Mesendoderm (in vitro differentiated cells): ENCODE measurements at regions not wholly inside any gene's neighbourhood (a gene's known extent, or its start where the extent isn't known, plus 50 kb on each side); places are given as distances from the start of the nearest gene placed in this dataset.

Source experiments
- DNase-seq: peaks from one replicate; pipeline ENCODE4 v3.0.0; 2013
- H2AK5ac ChIP-seq: 2 replicates; pipeline ENCODE4 v1.6.1; 2013; ENCODE audit warnings: low read length, inconsistent platforms
- H2BK120ac ChIP-seq: 2 replicates; pipeline ENCODE4 v1.6.1; 2013; ENCODE audit warnings: low read depth, mild to moderate bottlenecking, low read length, moderate library complexity, mixed read lengths
- H2BK15ac ChIP-seq: replicated peaks from 2 replicates; pipeline ENCODE4 v1.6.1; 2013; ENCODE audit warnings: low read depth, mild to moderate bottlenecking, moderate library complexity
- H2BK5ac ChIP-seq: 2 replicates; pipeline ENCODE4 v1.6.1; 2013; ENCODE audit warnings: low read length, inconsistent platforms
- H3K18ac ChIP-seq: 2 replicates; pipeline ENCODE4 v1.6.1; 2013; ENCODE audit warnings: mild to moderate bottlenecking, low read length, mixed read lengths
- H3K23ac ChIP-seq: one replicate; pipeline ENCODE4 v1.6.1; 2013; ENCODE audit warnings: low read length
- H3K27ac ChIP-seq: 2 replicates; pipeline ENCODE4 v1.5.1; 2013; ENCODE audit warnings: low read depth, mild to moderate bottlenecking, inconsistent platforms, low read length, moderate library complexity
- H3K27me3 ChIP-seq: 2 replicates; pipeline ENCODE4 v1.6.1; 2013; ENCODE audit warnings: low read length, control low read depth, mild to moderate bottlenecking, inconsistent platforms; ENCODE audit not compliant: insufficient read depth, poor library complexity
- H3K36me3 ChIP-seq: 2 replicates; pipeline ENCODE4 v1.6.1; 2013; ENCODE audit warnings: low read length, inconsistent platforms; ENCODE audit not compliant: control insufficient read depth, insufficient read depth
- H3K4ac ChIP-seq: one replicate; pipeline ENCODE4 v1.6.1; 2013; ENCODE audit warnings: low read depth, mild to moderate bottlenecking, low read length, moderate library complexity
- H3K4me1 ChIP-seq: 2 replicates; pipeline ENCODE4 v1.6.1; 2013; ENCODE audit warnings: low read depth, low read length, inconsistent platforms; ENCODE audit not compliant: control insufficient read depth
- H3K4me2 ChIP-seq: 2 replicates; pipeline ENCODE4 v1.6.1; 2013; ENCODE audit warnings: low read length
- H3K4me3 ChIP-seq: 2 replicates; pipeline ENCODE4 v1.5.1; 2013; ENCODE audit warnings: mild to moderate bottlenecking, low read length
- H3K56ac ChIP-seq: one replicate; pipeline ENCODE4 v1.6.1; 2013; ENCODE audit warnings: low read length
- H3K79me1 ChIP-seq: 2 replicates; pipeline ENCODE4 v1.6.1; 2013; ENCODE audit warnings: low read length, inconsistent platforms
- H3K79me2 ChIP-seq: 2 replicates; pipeline ENCODE4 v1.6.1; 2013; ENCODE audit warnings: mild to moderate bottlenecking, low read length; ENCODE audit not compliant: control insufficient read depth, insufficient read depth
- H3K9ac ChIP-seq: 2 replicates; pipeline ENCODE4 v1.6.1; 2013; ENCODE audit warnings: low read length, inconsistent platforms
- H4K5ac ChIP-seq: one replicate; pipeline ENCODE4 v1.6.1; 2013; ENCODE audit warnings: low read length
- H4K8ac ChIP-seq: one replicate; pipeline ENCODE4 v1.6.1; 2013; ENCODE audit warnings: low read depth, mild to moderate bottlenecking, control low read depth, low read length, moderate library complexity
- WGBS: extraction: QIAGEN DNeasy Blood & Tissue Kit; methylation state at CpG from one replicate; pipeline ENCODE4 v1.1.7; 2013; ENCODE audit warnings: low lambda C conversion rate, missing lambda C conversion rate; ENCODE audit not compliant: insufficient coverage; ENCODE audit errors: extremely low coverage; 5-methylcytosine and 5-hydroxymethylcytosine counted together

DNA sequence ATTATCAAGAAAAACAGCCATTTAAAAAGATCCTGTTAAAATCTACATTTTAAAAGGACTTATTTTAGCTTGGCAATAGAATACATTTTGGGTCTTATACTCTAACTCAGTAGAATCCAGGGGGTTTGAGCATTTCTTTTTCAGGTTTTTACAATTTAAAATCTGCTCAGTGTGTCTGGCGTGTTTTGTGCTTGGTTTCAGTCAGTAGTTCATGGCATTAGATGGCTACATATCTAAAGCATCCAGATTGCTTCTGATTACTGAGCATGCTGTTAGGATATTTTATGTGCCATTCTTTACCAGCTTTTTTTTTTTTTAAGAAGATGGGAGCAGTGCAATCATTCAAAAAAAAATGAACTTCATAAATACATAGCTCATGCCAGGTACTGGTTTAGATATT, 566.1 kb upstream of the LARGE1 start:
- no peaks in the 10 kb centered on the region for H3K79me2 ChIP-seq
- H3K9ac ChIP-seq, result no peak overlapping the region
- no peak overlapping the region for H2AK5ac ChIP-seq
- H3K18ac ChIP-seq, result no peak overlapping the region
- H3K23ac ChIP-seq, result no peak overlapping the region
- no peaks in the 10 kb centered on the region for H3K79me1 ChIP-seq
- H3K56ac ChIP-seq, result no peak overlapping the region
- no peaks in the 10 kb centered on the region for H3K27me3 ChIP-seq
- no peaks in the 10 kb centered on the region for H3K36me3 ChIP-seq
- no peaks in the 10 kb centered on the region for H3K4me1 ChIP-seq
- no peak overlapping the region for H3K4ac ChIP-seq
- no peak overlapping the region for H4K8ac ChIP-seq
- H4K5ac ChIP-seq, result no peak overlapping the region
- H3K27ac ChIP-seq, result no peak overlapping the region
- H2BK120ac ChIP-seq, result no peak overlapping the region
- no CpG with 5 or more reads among the region's 1 CpG for WGBS
- H3K4me3 ChIP-seq, result no peak overlapping the region
- no peak overlapping the region for H3K4me2 ChIP-seq
- no peak overlapping the region for H2BK5ac ChIP-seq
- DNase-seq, result no peak
- no peak overlapping the region for H2BK15ac ChIP-seq

DNA sequence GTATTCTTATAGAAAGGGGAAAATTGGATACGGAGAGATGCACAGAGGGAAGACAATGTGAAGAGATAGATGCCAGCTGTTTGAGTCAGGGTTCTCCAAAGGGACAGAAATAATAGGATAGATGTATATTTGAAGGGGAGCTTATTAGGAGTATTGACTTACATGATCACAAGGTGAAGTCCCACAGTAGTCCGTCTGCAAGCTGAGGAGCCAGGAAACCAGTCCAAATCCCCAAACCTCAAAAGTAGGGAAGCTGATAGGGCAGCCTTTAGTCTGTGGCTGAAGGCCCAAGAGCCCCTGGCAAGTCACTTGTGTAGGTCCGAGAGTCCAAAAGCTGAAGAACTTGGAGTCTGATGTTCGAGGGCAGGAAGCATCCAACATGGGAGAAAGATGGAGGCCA, 569.6 kb upstream of the LARGE1 start:
- no peak overlapping the region for H3K4me2 ChIP-seq
- no peak overlapping the region for H3K23ac ChIP-seq
- no peak overlapping the region for H2BK120ac ChIP-seq
- no peaks in the 10 kb centered on the region for H3K79me2 ChIP-seq
- no peak overlapping the region for H3K9ac ChIP-seq
- no peak overlapping the region for H4K5ac ChIP-seq
- H3K56ac ChIP-seq, result no peak overlapping the region
- no peak overlapping the region for H3K18ac ChIP-seq
- no CpG with 5 or more reads among the region's 4 CpGs for WGBS
- no peak overlapping the region for H2BK5ac ChIP-seq
- H4K8ac ChIP-seq, result no peak overlapping the region
- no peak overlapping the region for H3K4me3 ChIP-seq
- no peaks in the 10 kb centered on the region for H3K27me3 ChIP-seq
- no peak overlapping the region for H3K27ac ChIP-seq
- H3K4ac ChIP-seq, result no peak overlapping the region
- H2AK5ac ChIP-seq, result no peak overlapping the region
- no peaks in the 10 kb centered on the region for H3K36me3 ChIP-seq
- no peaks in the 10 kb centered on the region for H3K79me1 ChIP-seq
- no peak overlapping the region for H2BK15ac ChIP-seq
- no peak for DNase-seq
- no peaks in the 10 kb centered on the region for H3K4me1 ChIP-seq

DNA sequence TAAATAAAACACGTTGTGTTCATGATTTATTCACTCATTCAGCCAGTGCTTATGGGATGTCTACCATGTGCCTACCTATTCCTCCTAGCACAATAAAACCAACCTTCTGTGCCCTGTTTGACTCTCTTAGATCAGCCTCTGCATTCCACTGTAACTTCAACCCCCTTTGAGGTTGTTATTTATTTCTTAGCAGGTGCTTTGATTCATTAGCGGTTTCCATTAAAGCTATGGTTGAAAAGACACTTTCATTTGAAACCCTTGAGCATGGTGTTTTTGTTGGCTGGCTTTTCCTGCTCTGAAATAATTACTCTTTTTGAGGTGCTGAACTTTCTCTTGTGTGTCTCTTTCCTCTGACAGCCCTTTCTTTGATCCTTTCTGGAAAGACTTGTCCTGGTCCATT, 570.6 kb upstream of the LARGE1 start:
- DNase-seq, result no peak
- H3K4me1 ChIP-seq, result no peaks in the 10 kb centered on the region
- H3K4ac ChIP-seq, result no peak overlapping the region
- H4K5ac ChIP-seq, result no peak overlapping the region
- H3K9ac ChIP-seq, result no peak overlapping the region
- no peaks in the 10 kb centered on the region for H3K36me3 ChIP-seq
- no CpG with 5 or more reads among the region's 2 CpGs for WGBS
- H3K18ac ChIP-seq, result no peak overlapping the region
- H3K27me3 ChIP-seq, result no peaks in the 10 kb centered on the region
- no peak overlapping the region for H2BK120ac ChIP-seq
- H3K27ac ChIP-seq, result no peak overlapping the region
- H3K4me2 ChIP-seq, result no peak overlapping the region
- no peak overlapping the region for H4K8ac ChIP-seq
- H3K4me3 ChIP-seq, result no peak overlapping the region
- H3K56ac ChIP-seq, result no peak overlapping the region
- H3K23ac ChIP-seq, result no peak overlapping the region
- H3K79me1 ChIP-seq, result no peaks in the 10 kb centered on the region
- H2AK5ac ChIP-seq, result no peak overlapping the region
- H3K79me2 ChIP-seq, result no peaks in the 10 kb centered on the region
- H2BK5ac ChIP-seq, result no peak overlapping the region
- no peak overlapping the region for H2BK15ac ChIP-seq

DNA sequence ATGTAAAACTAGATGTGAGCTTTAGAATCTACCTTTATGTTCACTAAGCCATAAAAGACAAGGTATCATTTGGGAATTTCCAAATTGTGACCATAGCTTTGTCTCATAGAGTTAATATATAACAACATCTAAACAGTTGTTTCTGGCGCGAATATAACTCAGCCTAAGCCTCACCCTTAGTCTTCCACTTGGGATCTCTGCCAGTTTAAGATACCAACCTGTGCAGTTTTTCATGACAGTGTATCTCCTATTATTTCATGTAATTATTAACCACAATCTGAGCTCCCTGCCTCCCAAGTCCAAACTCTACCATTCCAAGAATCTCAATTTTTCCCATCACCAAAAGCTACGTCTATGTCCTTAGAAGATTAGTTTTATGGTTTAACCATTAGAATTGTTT, 572.5 kb upstream of the ISX start:
- no peak overlapping the region for H3K23ac ChIP-seq
- no peak overlapping the region for H2BK5ac ChIP-seq
- H3K27me3 ChIP-seq, result no peaks in the 10 kb centered on the region
- H4K8ac ChIP-seq, result no peak overlapping the region
- H3K4ac ChIP-seq, result no peak overlapping the region
- no peak overlapping the region for H3K9ac ChIP-seq
- H3K4me3 ChIP-seq, result no peak overlapping the region
- H3K56ac ChIP-seq, result no peak overlapping the region
- no peak overlapping the region for H2AK5ac ChIP-seq
- H3K79me1 ChIP-seq, result no peaks in the 10 kb centered on the region
- H3K4me1 ChIP-seq, result no peaks in the 10 kb centered on the region
- no peak overlapping the region for H3K4me2 ChIP-seq
- H3K79me2 ChIP-seq, result no peaks in the 10 kb centered on the region
- no peak for DNase-seq
- H3K27ac ChIP-seq, result no peak overlapping the region
- no peak overlapping the region for H2BK15ac ChIP-seq
- H3K36me3 ChIP-seq, result no peaks in the 10 kb centered on the region
- WGBS, result no CpG with 5 or more reads among the region's 3 CpGs
- H3K18ac ChIP-seq, result no peak overlapping the region
- H4K5ac ChIP-seq, result no peak overlapping the region
- H2BK120ac ChIP-seq, result no peak overlapping the region

DNA sequence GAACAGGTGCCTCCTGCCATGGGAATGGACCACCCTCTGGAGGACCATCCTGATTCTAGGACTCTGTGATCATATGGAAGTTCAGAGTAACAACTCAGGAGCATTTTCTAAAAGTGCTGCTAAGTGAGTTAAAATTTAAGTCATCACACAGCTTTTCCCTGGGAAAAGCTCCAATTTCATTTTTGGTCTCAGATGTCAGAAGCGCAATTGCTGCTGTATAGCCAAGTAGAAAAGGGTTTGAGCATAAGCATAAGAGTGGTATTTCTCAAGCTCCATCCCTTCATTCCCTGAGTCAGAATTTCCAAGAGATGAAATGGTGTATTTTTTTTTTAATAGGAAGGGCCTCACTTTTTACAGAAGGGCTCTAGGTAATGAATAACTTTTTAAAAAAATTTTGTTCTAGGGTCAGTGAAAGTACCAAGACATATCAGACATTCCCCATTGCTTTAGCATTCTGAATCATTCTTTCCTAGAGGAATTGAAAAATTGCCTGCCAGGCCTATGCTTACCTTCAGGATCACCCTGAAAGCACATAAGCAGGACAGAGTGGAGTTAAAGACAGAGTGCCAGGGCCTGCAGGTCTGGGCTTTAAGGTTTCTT, 564.5 kb upstream of the ISX start:
- Histone ChIP-seq H3K4me2 (no peak overlapping the region), H3K79me2 (no peaks in the 10 kb centered on the region), H3K79me1 (no peaks in the 10 kb centered on the region), H3K36me3 (no peaks in the 10 kb centered on the region), H3K4ac (no peak overlapping the region), H3K18ac (no peak overlapping the region), H3K27me3 (no peaks in the 10 kb centered on the region), H2BK120ac (no peak overlapping the region), H3K23ac (no peak overlapping the region), H3K9ac (no peak overlapping the region), H3K4me3 (no peak overlapping the region), H4K8ac (no peak overlapping the region), H2BK15ac (no peak overlapping the region), H3K4me1 (no peaks in the 10 kb centered on the region), H3K56ac (no peak overlapping the region), H3K27ac (no peak overlapping the region), H2BK5ac (no peak overlapping the region), H2AK5ac (no peak overlapping the region), H4K5ac (no peak overlapping the region)
- no CpG with 5 or more reads among the region's 1 CpG for WGBS
- no peak for DNase-seq

DNA sequence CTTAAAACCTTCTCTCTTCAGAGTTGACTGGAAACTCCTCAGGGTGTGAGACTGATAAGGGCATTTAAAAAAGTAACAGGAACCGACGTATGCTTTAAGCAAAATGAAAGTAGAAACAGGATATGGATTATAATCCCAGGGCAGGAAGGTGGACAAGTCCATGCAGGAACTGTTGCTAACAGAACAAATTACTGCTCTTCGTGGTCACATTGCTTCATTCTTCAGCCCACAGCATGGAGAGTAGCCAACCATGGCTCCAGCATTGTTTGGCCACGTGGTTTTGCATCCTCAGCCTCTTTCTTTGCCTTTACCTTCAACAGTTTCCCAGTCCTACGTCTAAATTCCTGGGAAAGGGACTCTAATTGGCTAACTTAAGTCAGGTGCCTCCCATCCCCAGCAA, 563.1 kb upstream of the ISX start:
- H3K4me3 ChIP-seq, result no peak overlapping the region
- no peak overlapping the region for H2BK5ac ChIP-seq
- H3K36me3 ChIP-seq, result no peaks in the 10 kb centered on the region
- H3K4me1 ChIP-seq, result no peaks in the 10 kb centered on the region
- no peak overlapping the region for H4K8ac ChIP-seq
- H3K9ac ChIP-seq, result no peak overlapping the region
- no peaks in the 10 kb centered on the region for H3K79me1 ChIP-seq
- H3K79me2 ChIP-seq, result no peaks in the 10 kb centered on the region
- no peak overlapping the region for H4K5ac ChIP-seq
- H3K27ac ChIP-seq, result no peak overlapping the region
- H2AK5ac ChIP-seq, result no peak overlapping the region
- no peak overlapping the region for H3K23ac ChIP-seq
- no peak overlapping the region for H3K18ac ChIP-seq
- no peak overlapping the region for H2BK120ac ChIP-seq
- no peak overlapping the region for H2BK15ac ChIP-seq
- no CpG with 5 or more reads among the region's 5 CpGs for WGBS
- DNase-seq, result no peak
- H3K27me3 ChIP-seq, result no peaks in the 10 kb centered on the region
- no peak overlapping the region for H3K4ac ChIP-seq
- H3K4me2 ChIP-seq, result no peak overlapping the region
- H3K56ac ChIP-seq, result no peak overlapping the region
